Right lobe of liver (tissue), 6 donors: ENCODE measurements at regions not wholly inside any gene's neighbourhood (a gene's known extent, or its start where the extent isn't known, plus 50 kb on each side); places are given as distances from the start of the nearest gene placed in this dataset.

Experiments used
- ATAC-seq, 4 donors: fragments of 200-7000 bp; cut with Tn5 transposase; one replicate each; pipeline ENCODE4 v1.9.1; 2020; ENCODE audit warnings: mild to moderate bottlenecking in 4 of 4, moderate library complexity in 4 of 4
- DNase-seq, 3 donors: peaks; one replicate each; pipeline ENCODE4 v3.0.0-alpha.2; 2020
- H3K27ac ChIP-seq, 3 donors: fragments of 200-600 bp; one replicate each; pipeline ENCODE4 v1.8.0; 2022
- H3K27me3 ChIP-seq, 2 donors: fragments of 200-600 bp; one replicate each; pipeline ENCODE4 v1.8.0; 2022
- H3K36me3 ChIP-seq, 4 donors: fragments of 200-600 bp; sonication (generic) in 1 of 4; one replicate each; pipeline versions ENCODE4 v1.5.1 to v1.8.0; 2017 to 2022; ENCODE audit warnings: control low read depth in 1 of 4
- H3K4me1 ChIP-seq, 4 donors: fragments of 200-600 bp; sonication (generic) in 1 of 4; one replicate each; pipeline versions ENCODE4 v1.5.1 to v1.8.0; 2017 to 2022; ENCODE audit warnings: control low read depth in 1 of 4
- H3K4me3 ChIP-seq, 3 donors: fragments of 200-600 bp; one replicate each; pipeline ENCODE4 v1.8.0; 2022
- H3K9me3 ChIP-seq, 4 donors: fragments of 200-600 bp; sonication (generic) in 1 of 4; one replicate each; pipeline versions ENCODE4 v1.5.1 to v1.8.0; 2017 to 2022; ENCODE audit warnings: control low read depth in 1 of 4
- POLR2A ChIP-seq: fragments of 450-650 bp; IDR thresholded peaks from one replicate; pipeline ENCODE4 v1.6.1; 2017; ENCODE audit warnings: antibody characterized with exemption, mild to moderate bottlenecking
- WGBS: methylation state at CpG from one replicate; pipeline ENCODE4 v1.1.6; 2018; ENCODE audit warnings: low coverage, low lambda C conversion rate; ENCODE audit not compliant: insufficient coverage; ENCODE audit errors: missing lambda C conversion rate; 5-methylcytosine and 5-hydroxymethylcytosine counted together
- intact Hi-C, 2 donors: fragments of 100-400 bp; cut with DNase I; formaldehyde crosslinking; loops; one replicate each; pipeline versions ENCODE4 v1.11.2 to v1.14.1; 2022
- TF ChIP-seq, protein P1 (sequence below), 4 donors: fragments of 200-600 bp in 3 of 4; fragments of 450-650 bp in 1 of 4; IDR thresholded peaks; one replicate each; pipeline versions ENCODE4 v1.5.1 to v1.8.0; 2016 to 2022; ENCODE audit warnings: antibody characterized with exemption in 4 of 4, mild to moderate bottlenecking in 2 of 4
- donor health status: DM: no; HTN: yes; CAD: no.
- donor health status: DM: no; HTN: no; CAD: no.
- donor health status: DM: no; HTN: no; CAD: no.
- donor health status: DM: no; HTN: yes; CAD: no.
- donor health status: DM: no; HTN: yes; CAD: no.

DNA sequence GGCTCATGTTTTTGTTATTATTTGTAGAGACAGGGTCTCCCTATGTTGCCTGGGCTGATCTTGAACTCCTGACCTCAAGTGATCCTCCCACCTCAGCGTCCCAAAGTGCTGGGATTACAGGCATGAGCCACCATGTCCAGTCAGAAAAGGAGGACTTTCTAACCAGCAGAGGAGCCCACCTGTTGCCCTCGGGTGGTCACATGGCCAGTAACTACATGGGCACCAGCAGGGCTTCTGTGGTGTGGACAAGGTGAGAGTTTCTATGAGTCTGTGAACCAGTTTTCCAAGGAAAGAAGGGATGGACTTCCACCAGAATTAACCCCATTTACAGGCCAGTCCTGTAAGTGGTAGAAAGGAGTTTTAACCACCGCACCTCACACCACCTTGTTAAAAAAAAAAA is 125.4 kb downstream of the RIN2 start:
- TF ChIP-seq, protein P1, sequence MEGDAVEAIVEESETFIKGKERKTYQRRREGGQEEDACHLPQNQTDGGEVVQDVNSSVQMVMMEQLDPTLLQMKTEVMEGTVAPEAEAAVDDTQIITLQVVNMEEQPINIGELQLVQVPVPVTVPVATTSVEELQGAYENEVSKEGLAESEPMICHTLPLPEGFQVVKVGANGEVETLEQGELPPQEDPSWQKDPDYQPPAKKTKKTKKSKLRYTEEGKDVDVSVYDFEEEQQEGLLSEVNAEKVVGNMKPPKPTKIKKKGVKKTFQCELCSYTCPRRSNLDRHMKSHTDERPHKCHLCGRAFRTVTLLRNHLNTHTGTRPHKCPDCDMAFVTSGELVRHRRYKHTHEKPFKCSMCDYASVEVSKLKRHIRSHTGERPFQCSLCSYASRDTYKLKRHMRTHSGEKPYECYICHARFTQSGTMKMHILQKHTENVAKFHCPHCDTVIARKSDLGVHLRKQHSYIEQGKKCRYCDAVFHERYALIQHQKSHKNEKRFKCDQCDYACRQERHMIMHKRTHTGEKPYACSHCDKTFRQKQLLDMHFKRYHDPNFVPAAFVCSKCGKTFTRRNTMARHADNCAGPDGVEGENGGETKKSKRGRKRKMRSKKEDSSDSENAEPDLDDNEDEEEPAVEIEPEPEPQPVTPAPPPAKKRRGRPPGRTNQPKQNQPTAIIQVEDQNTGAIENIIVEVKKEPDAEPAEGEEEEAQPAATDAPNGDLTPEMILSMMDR (IDR thresholded peaks at IDR 0.05), result no peak
- TF ChIP-seq POLR2A, result no peak
- DNase-seq, result no peak
- H3K4me3 ChIP-seq, result no peak overlapping the region
- no peaks in the 10 kb centered on the region for H3K36me3 ChIP-seq
- H3K27me3 ChIP-seq, result no peaks in the 10 kb centered on the region
- no peak overlapping the region for H3K27ac ChIP-seq
- no peaks in the 10 kb centered on the region for H3K9me3 ChIP-seq
- intact Hi-C loops, result no loop called here
- 100% methylated on average over 2 of the region's 3 CpGs for WGBS
- H3K4me1 ChIP-seq, result peaks cover 0 to 40% (median 8%) of the 10 kb centered on the region in 4 donors
- no peak for ATAC-seq

DNA sequence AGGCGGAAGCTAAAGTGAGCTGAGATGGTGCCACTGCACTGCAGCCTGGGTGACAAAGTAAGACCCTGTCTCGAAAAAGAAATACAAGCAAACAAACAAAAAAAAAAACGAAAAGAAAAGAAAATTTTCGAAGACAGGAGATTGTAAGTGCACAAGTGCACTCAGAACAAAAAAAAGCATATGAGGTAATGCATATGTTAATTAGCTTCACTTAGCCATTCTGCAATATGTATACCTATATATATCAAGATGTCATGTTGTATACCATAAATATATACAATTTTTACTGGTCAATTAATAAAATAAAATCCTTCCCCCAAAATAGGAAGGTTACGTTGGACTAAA is 127.5 kb downstream of the RIN2 start:
- DNase-seq, result no peak
- H3K27me3 ChIP-seq, result no peaks in the 10 kb centered on the region
- WGBS, result 32% methylated on average over 5 of the region's 5 CpGs
- H3K4me1 ChIP-seq, result peaks cover 0 to 53% (median 8%) of the 10 kb centered on the region in 4 donors
- H3K27ac ChIP-seq, result peak overlapping the region; percentile 30 to 87 (median 70)
- peaks cover 0 to 7% (median 0%) of the 10 kb centered on the region in 4 donors for H3K36me3 ChIP-seq
- intact Hi-C loops, result no loop called here
- no peak for ATAC-seq
- peak overlapping the region in 1 of 3 donors; percentile 47 for H3K4me3 ChIP-seq
- TF ChIP-seq, protein P1 (IDR thresholded peaks at IDR 0.05), result no peak
- no peak for TF ChIP-seq POLR2A
- H3K9me3 ChIP-seq, result no peaks in the 10 kb centered on the region

DNA sequence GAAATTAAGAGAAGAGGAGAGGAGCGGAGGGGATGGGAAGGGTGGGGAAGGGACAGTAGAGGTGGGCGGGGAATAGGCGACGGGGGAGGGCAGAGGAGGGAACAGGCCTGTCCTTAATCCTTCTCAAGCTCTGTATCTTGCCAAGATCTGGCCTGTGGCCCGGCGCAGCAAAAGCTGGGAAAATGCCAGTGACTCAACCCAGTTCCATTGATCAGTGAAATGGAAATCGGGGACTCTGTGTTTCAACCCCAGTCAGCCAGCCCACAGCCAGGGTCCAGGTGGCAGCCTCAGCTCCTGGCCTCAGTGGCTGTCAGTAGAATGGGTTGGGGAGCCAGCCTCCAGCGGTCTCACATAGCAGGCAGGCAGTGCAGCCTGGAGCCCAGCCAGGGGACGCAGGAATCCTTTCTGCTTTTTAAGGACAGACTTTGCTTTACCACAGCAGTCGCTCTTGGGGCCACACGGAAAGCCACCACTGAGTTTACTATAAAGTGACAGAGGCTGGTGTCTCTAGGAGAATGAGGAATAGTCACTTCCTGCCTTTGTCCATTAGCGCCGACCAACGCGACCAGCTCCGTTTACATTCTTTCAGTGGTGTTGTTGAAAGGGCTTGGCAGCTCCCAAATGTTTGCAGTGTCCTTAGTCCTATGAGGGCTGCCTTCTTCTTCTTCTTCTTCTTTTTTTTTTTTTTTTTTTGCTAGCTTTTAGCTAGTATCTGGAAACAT is 128.0 kb downstream of the RIN2 start:
- Histone ChIP-seq H3K36me3 (peaks cover 0 to 7% (median 0%) of the 10 kb centered on the region in 4 donors), H3K9me3 (no peaks in the 10 kb centered on the region), H3K27me3 (no peaks in the 10 kb centered on the region), H3K4me1 (peaks cover 0 to 58% (median 8%) of the 10 kb centered on the region in 4 donors), H3K27ac (peak overlapping the region; percentile 70 to 87 (median 72)), H3K4me3 (peak overlapping the region in 2 of 3 donors; percentile 34 to 47)
- TF ChIP-seq, protein P1 (IDR thresholded peaks at IDR 0.05), result no peak
- TF ChIP-seq POLR2A, result peak; percentile 23
- ATAC-seq, result peak; percentile 57 to 69 (median 60)
- intact Hi-C loops, result no loop called here
- DNase-seq, result peak; percentile 52 to 81 (median 81)
- 10% methylated on average over 15 of the region's 16 CpGs for WGBS

- intact Hi-C loops, result no loop called here
- no peak for TF ChIP-seq POLR2A
- TF ChIP-seq, protein P1 (IDR thresholded peaks at IDR 0.05), result peak in 2 of 4 donors; percentile 5 to 31
- Histone ChIP-seq H3K27ac (peak overlapping the region; percentile 70 to 87 (median 72)), H3K27me3 (no peaks in the 10 kb centered on the region), H3K4me3 (peak overlapping the region in 2 of 3 donors; percentile 34 to 47), H3K9me3 (no peaks in the 10 kb centered on the region), H3K36me3 (peaks cover 0 to 7% (median 0%) of the 10 kb centered on the region in 4 donors), H3K4me1 (peaks cover 0 to 59% (median 8%) of the 10 kb centered on the region in 4 donors)
- no peak for DNase-seq
- peak in 2 of 4 donors; percentile 5 to 8 for ATAC-seq
- 46% methylated on average over 7 of the region's 8 CpGs for WGBS
These were observed 128.7 kb downstream of the RIN2 start for GRCh38 chr20:19886661-19887288.
